HCT116 (cell line): ENCODE measurements at regions not wholly inside any gene's neighbourhood (a gene's known extent, or its start where the extent isn't known, plus 50 kb on each side); places are given as distances from the start of the nearest gene placed in this dataset.

ENCODE experiments used
- ATAC-seq: fragments of 200-7000 bp; cut with Tn5 transposase; 2 replicates; pipeline ENCODE4 v1.9.1; 2020; ENCODE audit warnings: mild to moderate bottlenecking, moderate library complexity
- BruUV-seq: library from RNA; stranded (reverse); fragments of 400-500 nt; replicated peaks from 2 replicates; lab custom pipeline; 2021; lab: Mats Ljungman, UMichigan
- CTCF ChIA-PET: fragments of 300-600 bp; sonication (Branson Sonifier 250); formaldehyde crosslinking; loops from one replicate; lab custom pipeline; 2021; ENCODE audit warnings: antibody characterized with exemption; lab: Charles Lee
- POLR2A ChIA-PET: fragments of 300-600, 350-600 bp; sonication (Branson Sonifier 250); formaldehyde crosslinking; loops from one replicate; lab custom pipeline; 2021; ENCODE audit warnings: antibody characterized with exemption; lab: Charles Lee
- RAD21 ChIA-PET, 2 experiments: fragments of 300-600 bp; sonication (Branson Sonifier 250); formaldehyde crosslinking; loops; one replicate each; lab custom pipeline; 2023; ENCODE audit warnings: low total read pairs in 2 of 2; ENCODE audit not compliant: uncharacterized antibody in 2 of 2, unreplicated experiment in 2 of 2, low non-redundant PET in 1 of 2; lab: Charles Lee
- DNase-seq: peaks from one replicate; pipeline ENCODE4 v3.0.0-alpha.2; 2010; ENCODE audit warnings: low read depth, low spot score
- H2AFZ ChIP-seq: fragments of 200-600 bp; shearing (Covaris generic), sonication (generic); 2 replicates; pipeline ENCODE4 v1.6.1; 2017; ENCODE audit warnings: low read depth, mixed run types, mixed read lengths, antibody characterized with exemption, low read length; ENCODE audit not compliant: poor library complexity, severe bottlenecking
- H3K27ac ChIP-seq: 2 replicates; pipeline ENCODE4 v1.5.1; 2012; ENCODE audit warnings: low read depth, low read length
- H3K27me3 ChIP-seq: fragments of 200-600 bp; sonication (generic); 2 replicates; pipeline ENCODE4 v1.6.1; 2016; ENCODE audit warnings: mixed run types, low read length, mixed read lengths; ENCODE audit not compliant: insufficient read depth
- H3K36me3 ChIP-seq, 2 experiments: fragments of 200-500 bp in 1 of 2; fragments of 200-600 bp in 1 of 2; sonication (Bioruptor generic) in 1 of 2; sonication (generic) in 1 of 2; 2 replicates each; pipeline versions ENCODE4 v1.5.1 to v1.6.1; 2014 to 2016; ENCODE audit warnings: low read length in 2 of 2, inconsistent platforms in 1 of 2, mixed read lengths in 1 of 2, mixed run types in 1 of 2; ENCODE audit not compliant: insufficient read depth in 2 of 2, control insufficient read depth in 1 of 2
- H3K4me1 ChIP-seq, 2 experiments: fragments of 200-600 bp in 1 of 2; sonication (generic) in 1 of 2; 2 replicates each; pipeline versions ENCODE4 v1.5.1 to v1.6.1; 2012 to 2017; ENCODE audit warnings: low read length in 2 of 2, inconsistent platforms in 1 of 2, mild to moderate bottlenecking in 1 of 2, mixed read lengths in 1 of 2, mixed run types in 1 of 2, moderate library complexity in 1 of 2; ENCODE audit not compliant: insufficient read depth in 2 of 2, control insufficient read depth in 1 of 2
- H3K4me2 ChIP-seq: fragments of 200-600 bp; sonication (generic); 2 replicates; pipeline ENCODE4 v1.6.1; 2017; ENCODE audit warnings: mixed run types, low read length, mixed read lengths
- H3K4me3 ChIP-seq, 2 experiments: fragments of 200-600 bp in 1 of 2; sonication (generic) in 1 of 2; replicated peaks in 1 of 2; 2 replicates each; pipeline ENCODE4 v1.5.1; 2011 to 2016; ENCODE audit warnings: low read length in 2 of 2, control low read depth in 1 of 2, low read depth in 1 of 2, mild to moderate bottlenecking in 1 of 2, mixed read lengths in 1 of 2, mixed run types in 1 of 2
- H3K79me2 ChIP-seq: fragments of 200-600 bp; sonication (generic); 2 replicates; pipeline ENCODE4 v1.6.1; 2017; ENCODE audit warnings: mild to moderate bottlenecking, mixed run types, low read length, moderate library complexity, mixed read lengths; ENCODE audit not compliant: insufficient read depth
- H3K9ac ChIP-seq: fragments of 200-600 bp; sonication (generic); 2 replicates; pipeline ENCODE4 v1.6.1; 2016; ENCODE audit warnings: low read length, mixed read lengths
- H3K9me2 ChIP-seq: fragments of 200-600 bp; sonication (generic), shearing (Covaris generic); 2 replicates; pipeline ENCODE4 v1.6.1; 2017; ENCODE audit warnings: mixed run types, mild to moderate bottlenecking, moderate library complexity; ENCODE audit not compliant: insufficient read depth
- H3K9me3 ChIP-seq, 2 experiments: fragments of 200-500 bp in 1 of 2; fragments of 200-600 bp in 1 of 2; sonication (Bioruptor generic) in 1 of 2; sonication (generic) in 1 of 2; 2 replicates each; pipeline ENCODE4 v1.6.1; 2014 to 2017; ENCODE audit warnings: low read length in 2 of 2, mixed read lengths in 2 of 2, inconsistent platforms in 1 of 2, low read depth in 1 of 2, mild to moderate bottlenecking in 1 of 2, mixed run types in 1 of 2, moderate library complexity in 1 of 2; ENCODE audit not compliant: control insufficient read depth in 1 of 2, insufficient read depth in 1 of 2
- H4K20me1 ChIP-seq: fragments of 200-600 bp; sonication (generic), shearing (Covaris generic); 2 replicates; pipeline ENCODE4 v1.6.1; 2017; ENCODE audit warnings: mixed run types, mild to moderate bottlenecking, moderate library complexity; ENCODE audit not compliant: insufficient read depth
- CTCF ChIP-seq, 3 experiments: fragments of 200-600 bp in 1 of 3; sonication (generic) in 1 of 3; IDR thresholded peaks in 2 of 3; conservative IDR thresholded peaks in 1 of 3; 2 replicates each; pipeline ENCODE4 v1.5.1; 2012 to 2017; ENCODE audit warnings: low read depth in 2 of 3, low read length in 2 of 3, antibody characterized with exemption in 1 of 3, borderline replicate concordance in 1 of 3, control low read depth in 1 of 3, mild to moderate bottlenecking in 1 of 3, mixed read lengths in 1 of 3, mixed run types in 1 of 3, moderate library complexity in 1 of 3; ENCODE audit not compliant: insufficient read depth in 1 of 3
- ELF1 ChIP-seq: IDR thresholded peaks from 2 replicates; pipeline ENCODE4 v1.6.1; 2012; ENCODE audit warnings: low read depth, borderline replicate concordance
- EZH2 ChIP-seq: fragments of 200-600 bp; sonication (generic); IDR thresholded peaks from 2 replicates; pipeline ENCODE4 v1.6.1; 2017; ENCODE audit warnings: antibody characterized with exemption, mixed run types
- FOSL1 ChIP-seq: IDR thresholded peaks from 2 replicates; pipeline ENCODE4 v1.6.1; 2012; ENCODE audit warnings: low read depth
- JUND ChIP-seq: IDR thresholded peaks from 2 replicates; pipeline ENCODE4 v1.6.1; 2012
- MAX ChIP-seq: IDR thresholded peaks from 2 replicates; pipeline ENCODE4 v1.6.1; 2012
- RAD21 ChIP-seq: IDR thresholded peaks from 2 replicates; pipeline ENCODE4 v1.6.1; 2012; ENCODE audit warnings: low read depth, mild to moderate bottlenecking
- SRF ChIP-seq: IDR thresholded peaks from 2 replicates; pipeline ENCODE4 v1.6.1; 2012; ENCODE audit warnings: low read depth
- TCF7L2 ChIP-seq: IDR thresholded peaks from 2 replicates; pipeline ENCODE4 v1.7.0; 2011; ENCODE audit warnings: borderline replicate concordance, inconsistent platforms; ENCODE audit not compliant: insufficient read depth, insufficient read length; ENCODE audit errors: extremely low read depth
- YY1 ChIP-seq: IDR thresholded peaks from 2 replicates; pipeline ENCODE4 v1.6.1; 2011; ENCODE audit warnings: low read length, low read depth, moderate library complexity, mild to moderate bottlenecking; ENCODE audit not compliant: insufficient replicate concordance; ENCODE audit errors: extremely low read depth
- ZFX ChIP-seq: fragments of 450-650 bp; IDR thresholded peaks from 2 replicates; pipeline ENCODE4 v1.6.1; 2017
- ZNF274 ChIP-seq: fragments of 200-500 bp; sonication (Bioruptor generic); IDR thresholded peaks from 2 replicates; pipeline ENCODE4 v1.6.1; 2014; ENCODE audit warnings: mild to moderate bottlenecking, low read depth, low read length, inconsistent platforms
- intact Hi-C: fragments of 100-400 bp; cut with micrococcal nuclease; formaldehyde crosslinking; loops from 2 replicates; pipeline ENCODE4 v1.10.0; 2022

- H3K9me2 ChIP-seq, result no peaks in the 10 kb centered on the region
- no peak overlapping the region for H3K4me2 ChIP-seq
- ChIA-PET POLR2A (no interaction called here), RAD21 (no interaction called here), CTCF (no interaction called here)
- no peaks in the 10 kb centered on the region for H3K9me3 ChIP-seq
- no TSS peak for BruUV-seq
- TF ChIP-seq TCF7L2 (no peak), RAD21 (no peak), SRF (no peak), ELF1 (no peak), CTCF (IDR thresholded peaks at IDR 0.05 in 2 of 3, conservative IDR thresholded peaks at IDR 0.05 in 1 of 3; ENCODE audit: borderline replicate concordance in 1 of 3, insufficient read depth in 1 of 3, low read depth in 2 of 3, low read length in 2 of 3) (no peak), MAX (no peak), YY1 (no peak), ZNF274 (no peak), FOSL1 (no peak), EZH2 (no peak), ZFX (no peak), JUND (no peak)
- H4K20me1 ChIP-seq, result no peaks in the 10 kb centered on the region
- ATAC-seq (no peak), DNase-seq (no peak)
- H2AFZ ChIP-seq, result no peak overlapping the region
- H3K9ac ChIP-seq, result no peak overlapping the region
- no peaks in the 10 kb centered on the region for H3K27me3 ChIP-seq
- intact Hi-C loops, result no loop called here
- H3K27ac ChIP-seq, result no peak overlapping the region
- no peaks in the 10 kb centered on the region for H3K36me3 ChIP-seq
- no peaks in the 10 kb centered on the region for H3K79me2 ChIP-seq
- H3K4me1 ChIP-seq, result peaks cover 0 to 6% of the 10 kb centered on the region in 2 experiments; a peak in 1 of 4 replicates
- no peak overlapping the region for H3K4me3 ChIP-seq
These were observed 307.9 kb upstream of the ZFP42 start for GRCh38 chr4:187687697-187688096.
